ENCODE measurements at regions not wholly inside any gene's neighbourhood (a gene's known extent, or its start where the extent isn't known, plus 50 kb on each side); places are given as distances from the start of the nearest gene placed in this dataset.

GRCh38 chr9:104334549-104334948 lies 169.5 kb upstream of the OR13F1 start:
- RAD21 ChIA-PET (ENCODE audit: low non-redundant PET in 1 of 2, low total read pairs in 2 of 2, uncharacterized antibody in 2 of 2, unreplicated experiment in 2 of 2): no interaction called here
- DNase-seq (ENCODE audit: low read depth, low spot score): no peak
- Histone ChIP-seq H3K79me2 (ENCODE audit: insufficient read depth, low read length) (no peaks in the 10 kb centered on the region), H3K9me2 (ENCODE audit: insufficient read depth) (no peaks in the 10 kb centered on the region), H4K20me1 (ENCODE audit: insufficient read depth) (no peaks in the 10 kb centered on the region), H3K9me3 (ENCODE audit: control insufficient read depth in 1 of 2, insufficient read depth in 1 of 2, low read depth in 1 of 2, low read length in 2 of 2) (no peaks in the 10 kb centered on the region), H3K4me3 (replicated peaks in 1 of 2; ENCODE audit: low read depth in 1 of 2, low read length in 2 of 2) (no peak overlapping the region), H3K4me2 (ENCODE audit: low read length) (no peak overlapping the region), H2AFZ (ENCODE audit: low read depth, low read length, poor library complexity, severe bottlenecking) (no peak overlapping the region), H3K9ac (ENCODE audit: low read length) (no peak overlapping the region), H3K27me3 (ENCODE audit: insufficient read depth, low read length) (no peaks in the 10 kb centered on the region), H3K4me1 (ENCODE audit: control insufficient read depth in 1 of 2, insufficient read depth in 2 of 2, low read length in 2 of 2) (no peaks in the 10 kb centered on the region), H3K27ac (ENCODE audit: low read depth, low read length) (no peak overlapping the region), H3K36me3 (ENCODE audit: control insufficient read depth in 1 of 2, insufficient read depth in 2 of 2, low read length in 2 of 2) (no peaks in the 10 kb centered on the region)
- BruUV-seq (replicated peaks): no TSS peak
- TF ChIP-seq ZNF274 (IDR thresholded peaks at IDR 0.05; ENCODE audit: low read depth, low read length) (no peak), EZH2 (IDR thresholded peaks at IDR 0.05) (no peak), POLR2AphosphoS5 (IDR thresholded peaks at IDR 0.05; ENCODE audit: low read depth, low read length) (no peak), YY1 (IDR thresholded peaks at IDR 0.05; ENCODE audit: extremely low read depth, insufficient replicate concordance, low read depth, low read length) (no peak), ELF1 (IDR thresholded peaks at IDR 0.05; ENCODE audit: borderline replicate concordance, low read depth) (no peak), CEBPB (IDR thresholded peaks at IDR 0.05; ENCODE audit: low read depth) (no peak), CBX3 (IDR thresholded peaks at IDR 0.05; ENCODE audit: low read depth) (no peak)
- TF ChIP-seq, protein P1, sequence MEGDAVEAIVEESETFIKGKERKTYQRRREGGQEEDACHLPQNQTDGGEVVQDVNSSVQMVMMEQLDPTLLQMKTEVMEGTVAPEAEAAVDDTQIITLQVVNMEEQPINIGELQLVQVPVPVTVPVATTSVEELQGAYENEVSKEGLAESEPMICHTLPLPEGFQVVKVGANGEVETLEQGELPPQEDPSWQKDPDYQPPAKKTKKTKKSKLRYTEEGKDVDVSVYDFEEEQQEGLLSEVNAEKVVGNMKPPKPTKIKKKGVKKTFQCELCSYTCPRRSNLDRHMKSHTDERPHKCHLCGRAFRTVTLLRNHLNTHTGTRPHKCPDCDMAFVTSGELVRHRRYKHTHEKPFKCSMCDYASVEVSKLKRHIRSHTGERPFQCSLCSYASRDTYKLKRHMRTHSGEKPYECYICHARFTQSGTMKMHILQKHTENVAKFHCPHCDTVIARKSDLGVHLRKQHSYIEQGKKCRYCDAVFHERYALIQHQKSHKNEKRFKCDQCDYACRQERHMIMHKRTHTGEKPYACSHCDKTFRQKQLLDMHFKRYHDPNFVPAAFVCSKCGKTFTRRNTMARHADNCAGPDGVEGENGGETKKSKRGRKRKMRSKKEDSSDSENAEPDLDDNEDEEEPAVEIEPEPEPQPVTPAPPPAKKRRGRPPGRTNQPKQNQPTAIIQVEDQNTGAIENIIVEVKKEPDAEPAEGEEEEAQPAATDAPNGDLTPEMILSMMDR (IDR thresholded peaks at IDR 0.05 in 2 of 3, conservative IDR thresholded peaks at IDR 0.05 in 1 of 3; ENCODE audit: borderline replicate concordance in 1 of 3, insufficient read depth in 1 of 3, low read depth in 2 of 3, low read length in 2 of 3): no peak
- CTCF ChIA-PET: no interaction called here
- no peak for ATAC-seq
- intact Hi-C loops (cut with micrococcal nuclease): no loop called here
- POLR2A ChIA-PET: no interaction called here

- DNase-seq (ENCODE audit: low read depth, low spot score) (no peak), ATAC-seq (no peak)
- no peaks in the 10 kb centered on the region for H3K9me3 ChIP-seq (ENCODE audit: control insufficient read depth in 1 of 2, insufficient read depth in 1 of 2, low read depth in 1 of 2, low read length in 2 of 2)
- H2AFZ ChIP-seq (ENCODE audit: low read depth, low read length, poor library complexity, severe bottlenecking): no peak overlapping the region
- no peaks in the 10 kb centered on the region; the same call in 1 of the 2 replicates for H4K20me1 ChIP-seq (ENCODE audit: insufficient read depth)
- no peak overlapping the region for H3K4me3 ChIP-seq (replicated peaks in 1 of 2; ENCODE audit: low read depth in 1 of 2, low read length in 2 of 2)
- BruUV-seq (replicated peaks): no TSS peak
- no peak overlapping the region for H3K27ac ChIP-seq (ENCODE audit: low read depth, low read length)
- intact Hi-C loops (cut with micrococcal nuclease): no loop called here
- H3K9me2 ChIP-seq (ENCODE audit: insufficient read depth): no peaks in the 10 kb centered on the region
- H3K9ac ChIP-seq (ENCODE audit: low read length): no peak overlapping the region
- POLR2A ChIA-PET: no interaction called here
- H3K4me1 ChIP-seq (ENCODE audit: control insufficient read depth in 1 of 2, insufficient read depth in 2 of 2, low read length in 2 of 2): no peaks in the 10 kb centered on the region
- no peaks in the 10 kb centered on the region for H3K79me2 ChIP-seq (ENCODE audit: insufficient read depth, low read length)
- H3K36me3 ChIP-seq (ENCODE audit: control insufficient read depth in 1 of 2, insufficient read depth in 2 of 2, low read length in 2 of 2): no peaks in the 10 kb centered on the region
- CTCF ChIA-PET: no interaction called here
- H3K4me2 ChIP-seq (ENCODE audit: low read length): no peak overlapping the region
- H3K27me3 ChIP-seq (ENCODE audit: insufficient read depth, low read length): no peaks in the 10 kb centered on the region
- RAD21 ChIA-PET (ENCODE audit: low non-redundant PET in 1 of 2, low total read pairs in 2 of 2, uncharacterized antibody in 2 of 2, unreplicated experiment in 2 of 2): no interaction called here
- no peak for TF ChIP-seq EZH2phosphoT487 (IDR thresholded peaks at IDR 0.05; ENCODE audit: borderline replicate concordance)
- no peak for TF ChIP-seq ELF1 (IDR thresholded peaks at IDR 0.05; ENCODE audit: borderline replicate concordance, low read depth)
- TF ChIP-seq JUND (IDR thresholded peaks at IDR 0.05): no peak
- TF ChIP-seq POLR2AphosphoS5 (IDR thresholded peaks at IDR 0.05; ENCODE audit: low read depth, low read length): no peak
- no peak for TF ChIP-seq ZFX (IDR thresholded peaks at IDR 0.05)
- no peak for TF ChIP-seq SIN3A (IDR thresholded peaks at IDR 0.05; ENCODE audit: low read depth)
- no peak for TF ChIP-seq CBX3 (IDR thresholded peaks at IDR 0.05; ENCODE audit: low read depth)
- TF ChIP-seq MAX (IDR thresholded peaks at IDR 0.05): no peak
- TF ChIP-seq CEBPB (IDR thresholded peaks at IDR 0.05; ENCODE audit: low read depth): no peak
- no peak for TF ChIP-seq EGR1 (IDR thresholded peaks at IDR 0.05; ENCODE audit: low read depth)
- TF ChIP-seq, protein P2, sequence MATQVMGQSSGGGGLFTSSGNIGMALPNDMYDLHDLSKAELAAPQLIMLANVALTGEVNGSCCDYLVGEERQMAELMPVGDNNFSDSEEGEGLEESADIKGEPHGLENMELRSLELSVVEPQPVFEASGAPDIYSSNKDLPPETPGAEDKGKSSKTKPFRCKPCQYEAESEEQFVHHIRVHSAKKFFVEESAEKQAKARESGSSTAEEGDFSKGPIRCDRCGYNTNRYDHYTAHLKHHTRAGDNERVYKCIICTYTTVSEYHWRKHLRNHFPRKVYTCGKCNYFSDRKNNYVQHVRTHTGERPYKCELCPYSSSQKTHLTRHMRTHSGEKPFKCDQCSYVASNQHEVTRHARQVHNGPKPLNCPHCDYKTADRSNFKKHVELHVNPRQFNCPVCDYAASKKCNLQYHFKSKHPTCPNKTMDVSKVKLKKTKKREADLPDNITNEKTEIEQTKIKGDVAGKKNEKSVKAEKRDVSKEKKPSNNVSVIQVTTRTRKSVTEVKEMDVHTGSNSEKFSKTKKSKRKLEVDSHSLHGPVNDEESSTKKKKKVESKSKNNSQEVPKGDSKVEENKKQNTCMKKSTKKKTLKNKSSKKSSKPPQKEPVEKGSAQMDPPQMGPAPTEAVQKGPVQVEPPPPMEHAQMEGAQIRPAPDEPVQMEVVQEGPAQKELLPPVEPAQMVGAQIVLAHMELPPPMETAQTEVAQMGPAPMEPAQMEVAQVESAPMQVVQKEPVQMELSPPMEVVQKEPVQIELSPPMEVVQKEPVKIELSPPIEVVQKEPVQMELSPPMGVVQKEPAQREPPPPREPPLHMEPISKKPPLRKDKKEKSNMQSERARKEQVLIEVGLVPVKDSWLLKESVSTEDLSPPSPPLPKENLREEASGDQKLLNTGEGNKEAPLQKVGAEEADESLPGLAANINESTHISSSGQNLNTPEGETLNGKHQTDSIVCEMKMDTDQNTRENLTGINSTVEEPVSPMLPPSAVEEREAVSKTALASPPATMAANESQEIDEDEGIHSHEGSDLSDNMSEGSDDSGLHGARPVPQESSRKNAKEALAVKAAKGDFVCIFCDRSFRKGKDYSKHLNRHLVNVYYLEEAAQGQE (IDR thresholded peaks at IDR 0.05; ENCODE audit: low read depth): no peak
- no peak for TF ChIP-seq ATF3 (IDR thresholded peaks at IDR 0.05)
- TF ChIP-seq SRF (IDR thresholded peaks at IDR 0.05; ENCODE audit: low read depth): no peak
- TF ChIP-seq POLR2A (IDR thresholded peaks at IDR 0.05; ENCODE audit: borderline replicate concordance, extremely low read depth, insufficient read depth, insufficient read length): no peak
These were observed 164.4 kb upstream of the OR13F1 start for GRCh38 chr9:104339692-104340091.

All from HCT116 (cell line).